ENCODE measurements at regions not wholly inside any gene's neighbourhood (a gene's known extent, or its start where the extent isn't known, plus 50 kb on each side); places are given as distances from the start of the nearest gene placed in this dataset.

DNA sequence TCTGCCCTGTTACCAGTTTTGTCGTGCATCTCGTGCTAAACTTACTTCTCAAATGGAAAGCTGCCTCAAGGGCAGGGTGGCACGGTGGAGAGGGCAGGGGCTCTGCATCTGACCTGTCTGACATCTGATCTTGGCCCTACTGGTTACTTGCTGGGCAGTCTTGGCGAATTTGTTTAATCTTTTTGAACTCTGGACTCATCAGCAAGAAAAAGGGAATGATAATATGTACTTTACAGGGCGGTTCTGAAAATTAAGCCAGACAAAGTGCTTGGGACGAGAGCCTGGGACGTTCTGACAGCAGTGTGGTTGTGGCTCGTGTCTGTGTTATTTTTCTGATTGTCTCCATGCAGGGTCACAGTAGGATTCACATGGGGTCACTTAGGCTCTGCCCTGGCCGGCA, 659.3 kb downstream of the VRK1 start:
- DNase-seq = no peak
- Mint-ChIP-seq H3K27me3 (ENCODE audit: insufficient read depth, unreplicated experiment) (no peaks in the 10 kb centered on the region), H3K36me3 (ENCODE audit: insufficient read depth, unreplicated experiment) (no peaks in the 10 kb centered on the region), H3K27ac (ENCODE audit: unreplicated experiment) (no peak overlapping the region), H3K4me1 (ENCODE audit: low read depth, unreplicated experiment) (no peaks in the 10 kb centered on the region), H3K9me3 (ENCODE audit: unreplicated experiment) (peaks cover 4% of the 10 kb centered on the region), H3K4me3 (ENCODE audit: unreplicated experiment) (no peak overlapping the region)
- intact Hi-C loops (cut with micrococcal nuclease; ENCODE audit: unreplicated experiment) = no loop called here
- no peaks in the 10 kb centered on the region for H3K27me3 ChIP-seq (replicated peaks; ENCODE audit: control insufficient read depth, insufficient read depth, low read length)
- TF ChIP-seq CTCF (IDR thresholded peaks at IDR 0.05; ENCODE audit: insufficient read depth in 1 of 2, low read depth in 1 of 2, low read length in 1 of 2, severe bottlenecking in 1 of 2, unreplicated experiment in 1 of 2) = no peak
- no peaks in the 10 kb centered on the region for H3K9me3 ChIP-seq
- BruUV-seq (replicated peaks) = no TSS peak
- no peaks in the 10 kb centered on the region for H3K4me1 ChIP-seq
- ChIA-PET POLR2A (no interaction called here), CTCF (no interaction called here)
- no peaks in the 10 kb centered on the region for H3K36me3 ChIP-seq (ENCODE audit: control insufficient read depth, insufficient read depth, low read length)
- no peak overlapping the region for H3K4me3 ChIP-seq (ENCODE audit: low read depth, low read length)

GRCh38 chr14:97456958-97457357, 659.8 kb downstream of the VRK1 start:
- no peaks in the 10 kb centered on the region for H3K9me3 ChIP-seq
- ChIA-PET POLR2A (no interaction called here), CTCF (no interaction called here)
- DNase-seq = no peak
- BruUV-seq (replicated peaks) = no TSS peak
- H3K4me3 ChIP-seq (ENCODE audit: low read depth, low read length) = no peak overlapping the region
- no peaks in the 10 kb centered on the region for H3K27me3 ChIP-seq (replicated peaks; ENCODE audit: control insufficient read depth, insufficient read depth, low read length)
- H3K27me3 Mint-ChIP-seq (ENCODE audit: insufficient read depth, unreplicated experiment) = no peaks in the 10 kb centered on the region
- no peak for TF ChIP-seq CTCF (IDR thresholded peaks at IDR 0.05; ENCODE audit: insufficient read depth in 1 of 2, low read depth in 1 of 2, low read length in 1 of 2, severe bottlenecking in 1 of 2, unreplicated experiment in 1 of 2)
- peaks cover 9% of the 10 kb centered on the region for H3K9me3 Mint-ChIP-seq (ENCODE audit: unreplicated experiment)
- no peaks in the 10 kb centered on the region for H3K36me3 ChIP-seq (ENCODE audit: control insufficient read depth, insufficient read depth, low read length)
- intact Hi-C loops (cut with micrococcal nuclease; ENCODE audit: unreplicated experiment) = no loop called here
- H3K36me3 Mint-ChIP-seq (ENCODE audit: insufficient read depth, unreplicated experiment) = no peaks in the 10 kb centered on the region
- H3K4me1 Mint-ChIP-seq (ENCODE audit: low read depth, unreplicated experiment) = no peaks in the 10 kb centered on the region
- H3K4me3 Mint-ChIP-seq (ENCODE audit: unreplicated experiment) = no peak overlapping the region
- H3K4me1 ChIP-seq = no peaks in the 10 kb centered on the region
- H3K27ac Mint-ChIP-seq (ENCODE audit: unreplicated experiment) = no peak overlapping the region

- no peak for DNase-seq
- ChIA-PET POLR2A (no interaction called here), CTCF (no interaction called here)
- peaks cover 10% of the 10 kb centered on the region for H3K9me3 Mint-ChIP-seq (ENCODE audit: unreplicated experiment)
- no peak for TF ChIP-seq CTCF (IDR thresholded peaks at IDR 0.05; ENCODE audit: insufficient read depth in 1 of 2, low read depth in 1 of 2, low read length in 1 of 2, severe bottlenecking in 1 of 2, unreplicated experiment in 1 of 2)
- no peaks in the 10 kb centered on the region for H3K4me1 Mint-ChIP-seq (ENCODE audit: low read depth, unreplicated experiment)
- H3K36me3 Mint-ChIP-seq (ENCODE audit: insufficient read depth, unreplicated experiment) = no peaks in the 10 kb centered on the region
- H3K27ac Mint-ChIP-seq (ENCODE audit: unreplicated experiment) = no peak overlapping the region
- intact Hi-C loops (cut with micrococcal nuclease; ENCODE audit: unreplicated experiment) = no loop called here
- no peaks in the 10 kb centered on the region for H3K27me3 ChIP-seq (replicated peaks; ENCODE audit: control insufficient read depth, insufficient read depth, low read length)
- no peaks in the 10 kb centered on the region for H3K27me3 Mint-ChIP-seq (ENCODE audit: insufficient read depth, unreplicated experiment)
- H3K9me3 ChIP-seq = 0 out of 2 replicates have a peak, but pooled peaks cover 2% of the 10 kb centered on the region
- BruUV-seq (replicated peaks) = no TSS peak
- H3K4me3 ChIP-seq (ENCODE audit: low read depth, low read length) = no peak overlapping the region
- no peaks in the 10 kb centered on the region for H3K36me3 ChIP-seq (ENCODE audit: control insufficient read depth, insufficient read depth, low read length)
- no peak overlapping the region for H3K4me3 Mint-ChIP-seq (ENCODE audit: unreplicated experiment)
- no peaks in the 10 kb centered on the region for H3K4me1 ChIP-seq
Measured at GRCh38 chr14:97457575-97458085, 660.4 kb downstream of the VRK1 start.

All from Caco-2 (cell line).